BJ (cell line): ENCODE measurements at regions not wholly inside any gene's neighbourhood (a gene's known extent, or its start where the extent isn't known, plus 50 kb on each side); places are given as distances from the start of the nearest gene placed in this dataset.

Source experiments
- CTCF ChIA-PET: fragments of 350-600 bp; formaldehyde crosslinking; extraction: SDS; loops from one replicate; lab custom pipeline; 2021; ENCODE audit warnings: antibody characterized with exemption, inconsistent platforms; lab: Yijun Ruan, JAX
- POLR2A ChIA-PET: fragments of 300-600 bp; sonication (Branson Sonifier 250); formaldehyde crosslinking; extraction: SDS; loops from one replicate; lab custom pipeline; 2021; ENCODE audit warnings: antibody characterized with exemption; lab: Charles Lee
- DNase-seq: peaks from one replicate; pipeline ENCODE4 v3.0.0-alpha.2; 2011; ENCODE audit warnings: low read depth
- H3K27me3 ChIP-seq: 2 replicates; pipeline ENCODE4 v1.6.0; 2011; ENCODE audit warnings: low read length; ENCODE audit not compliant: control insufficient read depth, insufficient read depth
- H3K36me3 ChIP-seq: 2 replicates; pipeline ENCODE4 v1.5.1; 2011; ENCODE audit warnings: low read length; ENCODE audit not compliant: control insufficient read depth, insufficient read depth
- H3K4me3 ChIP-seq: 2 replicates; pipeline ENCODE4 v1.5.1; 2011; ENCODE audit warnings: low read depth, mild to moderate bottlenecking, control low read depth, low read length
- CTCF ChIP-seq: IDR thresholded peaks from 2 replicates; pipeline ENCODE4 v1.5.1; 2011; ENCODE audit warnings: low read depth, mild to moderate bottlenecking, control low read depth, inconsistent platforms, low read length, moderate library complexity; ENCODE audit not compliant: insufficient read depth

- H3K27me3 ChIP-seq, result no peaks in the 10 kb centered on the region
- ChIA-PET POLR2A (no interaction called here), CTCF (no interaction called here)
- TF ChIP-seq CTCF, result no peak
- no peaks in the 10 kb centered on the region for H3K36me3 ChIP-seq
- no peak overlapping the region for H3K4me3 ChIP-seq
- no peak for DNase-seq
These were observed 1032.2 kb upstream of the SEMA6D start for GRCh38 chr15:46685096-46685495.

GRCh38 chr15:46685681-46686080 is 1031.6 kb upstream of the SEMA6D start:
- no peak for TF ChIP-seq CTCF
- no peaks in the 10 kb centered on the region for H3K36me3 ChIP-seq
- H3K4me3 ChIP-seq, result no peak overlapping the region
- no peak for DNase-seq
- CTCF ChIA-PET, result no interaction called here
- no peaks in the 10 kb centered on the region for H3K27me3 ChIP-seq
- POLR2A ChIA-PET, result no interaction called here

GRCh38 chr15:46696281-46696680 is 1021.0 kb upstream of the SEMA6D start:
- no peaks in the 10 kb centered on the region for H3K27me3 ChIP-seq

GRCh38 chr15:46701346-46701745 is 1016.0 kb upstream of the SEMA6D start:
- CTCF ChIA-PET, result no interaction called here
- TF ChIP-seq CTCF, result no peak
- Histone ChIP-seq H3K4me3 (no peak overlapping the region), H3K27me3 (no peaks in the 10 kb centered on the region), H3K36me3 (no peaks in the 10 kb centered on the region)
- POLR2A ChIA-PET, result no interaction called here
- DNase-seq, result no peak

More at GRCh38 chr15:46696281-46696680, 1021.0 kb upstream of the SEMA6D start:
- no peak for TF ChIP-seq CTCF
- Histone ChIP-seq H3K36me3 (no peaks in the 10 kb centered on the region), H3K4me3 (no peak overlapping the region)
- no peak for DNase-seq
- ChIA-PET POLR2A (no interaction called here), CTCF (no interaction called here)

- TF ChIP-seq CTCF, result no peak
- CTCF ChIA-PET, result interaction anchor here (0.6 kb wide), 1 partner anchor 785 kb away, joined by 3 read pairs; no protein-coding TSS in a partner anchor
- no peak for DNase-seq
These were observed 1015.4 kb upstream of the SEMA6D start for GRCh38 chr15:46701896-46702295.

More at GRCh38 chr15:46701896-46702295, 1015.4 kb upstream of the SEMA6D start:
- H3K27me3 ChIP-seq, result no peaks in the 10 kb centered on the region
- no peaks in the 10 kb centered on the region for H3K36me3 ChIP-seq
- POLR2A ChIA-PET, result no interaction called here
- no peak overlapping the region for H3K4me3 ChIP-seq
